Fibroblast of skin of scalp (primary cell): ENCODE measurements at regions not wholly inside any gene's neighbourhood (a gene's known extent, or its start where the extent isn't known, plus 50 kb on each side); places are given as distances from the start of the nearest gene placed in this dataset.

Source experiments
- DNase-seq: peaks from one replicate; pipeline ENCODE4 v3.0.0-alpha.2; 2013

- no peak for DNase-seq
Observed at GRCh38 chr12:130017591-130018449, 114.0 kb upstream of the TMEM132D start.

GRCh38 chr12:130018614-130019013 is 114.8 kb upstream of the TMEM132D start:
- no peak for DNase-seq

- peak; percentile 17 for DNase-seq
Observed at GRCh38 chr12:130026608-130027176, 122.9 kb upstream of the TMEM132D start.

- no peak for DNase-seq
Observed at GRCh38 chr12:130027798-130028197, 124.0 kb upstream of the TMEM132D start.

GRCh38 chr12:130029151-130029550 is 125.3 kb upstream of the TMEM132D start:
- DNase-seq = no peak

- no peak for DNase-seq
Observed at GRCh38 chr12:130031041-130031440, 127.2 kb upstream of the TMEM132D start.

GRCh38 chr12:130031571-130032189 is 127.9 kb upstream of the TMEM132D start:
- peak; percentile 45 for DNase-seq

GRCh38 chr12:130041983-130042812 is 120.1 kb upstream of the FZD10 start:
- DNase-seq = peak; percentile 5

- DNase-seq = no peak
Observed at GRCh38 chr12:130043685-130044406, 118.4 kb upstream of the FZD10 start.

GRCh38 chr12:130044991-130045621 is 117.2 kb upstream of the FZD10 start:
- no peak for DNase-seq

- no peak for DNase-seq
Observed at GRCh38 chr12:130049666-130050065, 112.6 kb upstream of the FZD10 start.

- no peak for DNase-seq
Observed at GRCh38 chr12:130051900-130052299, 110.4 kb upstream of the FZD10 start.

GRCh38 chr12:130053651-130054069 is 108.6 kb upstream of the FZD10 start:
- DNase-seq = no peak

GRCh38 chr12:130054803-130055202 is 107.5 kb upstream of the FZD10 start:
- no peak for DNase-seq

- no peak for DNase-seq
Observed at GRCh38 chr12:130058926-130059472, 103.3 kb upstream of the FZD10 start.

GRCh38 chr12:130063866-130064265 is 98.4 kb upstream of the FZD10 start:
- DNase-seq = no peak

- DNase-seq = no peak
Observed at GRCh38 chr12:130064999-130065398, 97.3 kb upstream of the FZD10 start.

GRCh38 chr12:130066742-130067141 is 95.5 kb upstream of the FZD10 start:
- DNase-seq = no peak

- no peak for DNase-seq
Observed at GRCh38 chr12:130068741-130069140, 93.5 kb upstream of the FZD10 start.

GRCh38 chr12:130070126-130070611 is 92.1 kb upstream of the FZD10 start:
- DNase-seq = peak; percentile 5

GRCh38 chr12:130073721-130074120 is 88.5 kb upstream of the FZD10 start:
- no peak for DNase-seq
